ENCODE measurements at regions not wholly inside any gene's neighbourhood (a gene's known extent, or its start where the extent isn't known, plus 50 kb on each side); places are given as distances from the start of the nearest gene placed in this dataset.

DNA sequence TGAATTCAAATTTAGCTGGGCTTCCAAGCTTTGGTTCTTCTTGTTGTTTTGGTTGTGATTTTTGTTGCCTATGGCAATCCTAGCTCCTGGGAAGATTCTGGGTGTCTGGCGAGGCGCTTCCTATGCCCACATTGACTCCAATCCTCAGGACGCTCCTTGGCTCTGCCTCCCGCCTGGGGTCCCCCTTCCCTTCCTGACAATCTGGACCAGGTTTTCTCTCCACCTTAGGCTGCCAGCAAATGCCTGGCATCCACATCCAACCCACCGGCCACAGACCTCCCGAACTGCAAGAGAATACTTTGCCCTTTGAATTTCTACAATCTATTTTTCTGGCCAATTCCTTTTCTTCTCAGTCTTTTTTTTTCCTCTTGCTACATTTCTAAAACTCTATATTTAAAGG is 186.9 kb upstream of the UBL3 start:
- Histone ChIP-seq H3K9me2 (replicated peaks; ENCODE audit: insufficient read depth, low read length) (no peaks in the 10 kb centered on the region), H3K4me2 (ENCODE audit: low read depth, low read length, poor library complexity, severe bottlenecking) (no peak overlapping the region), H3K4me3 (ENCODE audit: low read length) (no peak overlapping the region), H4K20me1 (ENCODE audit: insufficient read depth, low read depth, low read length) (no peaks in the 10 kb centered on the region), H2AFZ (ENCODE audit: low read length) (no peak overlapping the region), H3K9me3 (ENCODE audit: low read length) (no peaks in the 10 kb centered on the region), H3K79me2 (ENCODE audit: low read length) (no peaks in the 10 kb centered on the region), H3K27ac (ENCODE audit: low read length) (no peak overlapping the region), H3K27me3 (ENCODE audit: low read length) (no peaks in the 10 kb centered on the region), H3K36me3 (ENCODE audit: insufficient read depth, low read length) (no peaks in the 10 kb centered on the region), H3K4me1 (ENCODE audit: low read length) (no peaks in the 10 kb centered on the region), H3K9ac (ENCODE audit: low read length) (no peak overlapping the region)
- no peak for DNase-seq

DNA sequence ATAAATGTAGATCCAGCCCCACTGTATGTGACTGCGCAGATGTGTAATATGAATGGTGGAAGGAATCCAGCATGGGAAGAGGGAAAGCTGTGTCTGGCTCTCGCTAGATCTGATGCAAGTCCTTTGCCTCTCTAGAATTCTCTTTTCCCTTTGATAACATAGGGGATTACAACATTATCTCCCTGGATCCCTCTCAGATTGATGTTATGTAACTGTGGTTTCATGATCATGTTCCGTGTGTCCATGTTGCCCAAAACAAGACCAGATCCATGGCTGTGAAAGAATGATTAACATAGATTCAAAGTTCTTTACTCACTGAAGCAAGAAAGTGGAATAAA is 184.0 kb upstream of the UBL3 start:
- DNase-seq, result no peak
- Histone ChIP-seq H3K36me3 (ENCODE audit: insufficient read depth, low read length) (no peaks in the 10 kb centered on the region), H3K79me2 (ENCODE audit: low read length) (no peaks in the 10 kb centered on the region), H3K27me3 (ENCODE audit: low read length) (no peaks in the 10 kb centered on the region), H3K4me3 (ENCODE audit: low read length) (no peak overlapping the region), H2AFZ (ENCODE audit: low read length) (no peak overlapping the region), H3K9me3 (ENCODE audit: low read length) (no peaks in the 10 kb centered on the region), H3K4me2 (ENCODE audit: low read depth, low read length, poor library complexity, severe bottlenecking) (no peak overlapping the region), H3K27ac (ENCODE audit: low read length) (no peak overlapping the region), H3K9me2 (replicated peaks; ENCODE audit: insufficient read depth, low read length) (no peaks in the 10 kb centered on the region), H3K4me1 (ENCODE audit: low read length) (no peaks in the 10 kb centered on the region), H3K9ac (ENCODE audit: low read length) (no peak overlapping the region), H4K20me1 (ENCODE audit: insufficient read depth, low read depth, low read length) (no peaks in the 10 kb centered on the region)

DNA sequence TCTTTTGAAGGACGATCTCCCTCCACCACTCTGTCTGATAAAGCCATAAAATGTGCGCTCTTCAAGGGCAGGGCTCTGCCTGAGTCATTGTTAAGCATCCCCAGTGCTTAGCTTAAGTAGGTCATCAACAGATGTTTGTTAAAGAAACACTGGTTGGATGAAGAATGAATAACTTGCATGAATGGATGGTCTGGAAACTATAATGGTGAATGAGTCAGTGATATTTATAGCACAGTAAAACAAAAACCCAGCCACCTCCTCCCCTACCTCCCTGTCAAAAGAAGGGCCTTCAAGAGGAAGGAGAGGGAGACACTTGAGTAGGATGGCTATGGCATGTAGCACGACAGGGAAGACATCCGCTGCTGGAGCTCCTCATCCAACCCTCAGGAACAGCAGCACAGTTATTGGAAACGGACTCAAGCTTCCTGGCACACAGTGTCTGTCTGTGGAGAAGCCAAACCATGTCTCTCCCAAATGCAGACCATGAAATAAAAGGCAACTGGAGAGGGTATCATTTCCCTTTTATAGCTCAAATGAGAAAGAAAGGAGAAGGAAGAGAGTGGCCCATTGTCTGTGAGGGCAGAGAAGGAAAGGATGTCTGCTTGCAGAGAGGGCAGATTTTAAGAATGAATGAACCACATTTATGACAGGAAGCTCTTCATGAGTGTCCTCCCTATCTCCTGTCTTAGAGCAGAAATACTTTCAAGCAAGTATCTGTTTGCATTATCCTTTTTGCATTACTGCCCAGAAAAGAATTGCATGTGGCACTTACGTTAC is 183.5 kb upstream of the UBL3 start:
- Histone ChIP-seq H3K9ac (ENCODE audit: low read length) (no peak overlapping the region), H3K4me3 (ENCODE audit: low read length) (no peak overlapping the region), H3K79me2 (ENCODE audit: low read length) (no peaks in the 10 kb centered on the region), H3K9me2 (replicated peaks; ENCODE audit: insufficient read depth, low read length) (no peaks in the 10 kb centered on the region), H3K27ac (ENCODE audit: low read length) (no peak overlapping the region), H4K20me1 (ENCODE audit: insufficient read depth, low read depth, low read length) (no peaks in the 10 kb centered on the region), H3K4me2 (ENCODE audit: low read depth, low read length, poor library complexity, severe bottlenecking) (no peak overlapping the region), H3K9me3 (ENCODE audit: low read length) (no peaks in the 10 kb centered on the region), H3K4me1 (ENCODE audit: low read length) (no peaks in the 10 kb centered on the region), H2AFZ (ENCODE audit: low read length) (no peak overlapping the region), H3K36me3 (ENCODE audit: insufficient read depth, low read length) (no peaks in the 10 kb centered on the region), H3K27me3 (ENCODE audit: low read length) (no peaks in the 10 kb centered on the region)
- no peak for DNase-seq

DNA sequence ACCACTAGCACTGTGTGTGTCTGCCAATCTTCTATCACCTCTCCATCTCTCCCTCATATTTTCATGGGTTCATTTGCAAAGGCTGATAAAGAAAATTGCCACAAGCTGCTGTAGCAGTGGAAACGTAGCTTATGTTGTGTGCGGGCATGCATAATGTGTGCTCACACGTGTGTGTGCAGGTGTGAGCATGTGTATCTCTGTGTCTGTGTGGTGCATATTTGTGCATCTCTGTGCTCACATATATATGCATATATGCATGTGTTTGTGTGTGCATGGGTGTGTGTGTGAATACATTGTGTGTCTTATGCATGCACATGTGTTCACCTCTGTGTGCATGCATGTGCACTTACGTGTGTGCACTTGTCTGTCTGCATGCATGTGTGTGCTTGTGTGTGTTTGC is 181.8 kb upstream of the UBL3 start:
- no peak for DNase-seq
- Histone ChIP-seq H3K36me3 (ENCODE audit: insufficient read depth, low read length) (no peaks in the 10 kb centered on the region), H3K9me2 (replicated peaks; ENCODE audit: insufficient read depth, low read length) (no peaks in the 10 kb centered on the region), H3K9ac (ENCODE audit: low read length) (no peak overlapping the region), H3K9me3 (ENCODE audit: low read length) (no peaks in the 10 kb centered on the region), H2AFZ (ENCODE audit: low read length) (no peak overlapping the region), H4K20me1 (ENCODE audit: insufficient read depth, low read depth, low read length) (no peaks in the 10 kb centered on the region), H3K27ac (ENCODE audit: low read length) (no peak overlapping the region), H3K79me2 (ENCODE audit: low read length) (no peaks in the 10 kb centered on the region), H3K4me3 (ENCODE audit: low read length) (no peak overlapping the region), H3K4me2 (ENCODE audit: low read depth, low read length, poor library complexity, severe bottlenecking) (no peak overlapping the region), H3K27me3 (ENCODE audit: low read length) (no peaks in the 10 kb centered on the region), H3K4me1 (ENCODE audit: low read length) (no peaks in the 10 kb centered on the region)

DNA sequence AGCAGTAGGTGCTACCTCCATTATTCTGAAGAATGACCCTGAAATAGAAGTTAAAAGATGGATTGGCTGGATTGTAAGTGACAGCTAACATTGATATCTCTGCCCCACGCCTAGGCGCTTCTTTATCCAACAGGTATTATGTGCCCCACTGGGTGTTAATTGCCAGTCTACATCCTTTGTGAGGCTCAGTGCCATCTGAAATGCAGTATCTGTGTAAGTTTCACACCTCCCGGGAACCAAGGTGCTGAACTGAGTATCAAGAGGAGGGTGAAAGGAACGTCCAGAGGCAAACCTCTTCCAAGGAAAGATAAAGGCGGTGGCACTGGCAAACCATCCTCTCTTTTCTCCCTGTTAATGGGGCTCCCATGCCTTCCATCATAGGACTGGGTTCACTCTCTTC is 181.1 kb upstream of the UBL3 start:
- H3K4me2 ChIP-seq (ENCODE audit: low read depth, low read length, poor library complexity, severe bottlenecking), result no peak overlapping the region
- no peak for DNase-seq
- H3K9me2 ChIP-seq (replicated peaks; ENCODE audit: insufficient read depth, low read length), result no peaks in the 10 kb centered on the region
- H3K27ac ChIP-seq (ENCODE audit: low read length), result no peak overlapping the region
- no peaks in the 10 kb centered on the region for H3K79me2 ChIP-seq (ENCODE audit: low read length)
- H3K4me1 ChIP-seq (ENCODE audit: low read length), result no peaks in the 10 kb centered on the region
- no peak overlapping the region for H3K4me3 ChIP-seq (ENCODE audit: low read length)
- no peak overlapping the region for H3K9ac ChIP-seq (ENCODE audit: low read length)
- no peaks in the 10 kb centered on the region for H3K36me3 ChIP-seq (ENCODE audit: insufficient read depth, low read length)
- no peaks in the 10 kb centered on the region for H3K9me3 ChIP-seq (ENCODE audit: low read length)
- H3K27me3 ChIP-seq (ENCODE audit: low read length), result no peaks in the 10 kb centered on the region
- no peak overlapping the region for H2AFZ ChIP-seq (ENCODE audit: low read length)
- no peaks in the 10 kb centered on the region for H4K20me1 ChIP-seq (ENCODE audit: insufficient read depth, low read depth, low read length)

DNA sequence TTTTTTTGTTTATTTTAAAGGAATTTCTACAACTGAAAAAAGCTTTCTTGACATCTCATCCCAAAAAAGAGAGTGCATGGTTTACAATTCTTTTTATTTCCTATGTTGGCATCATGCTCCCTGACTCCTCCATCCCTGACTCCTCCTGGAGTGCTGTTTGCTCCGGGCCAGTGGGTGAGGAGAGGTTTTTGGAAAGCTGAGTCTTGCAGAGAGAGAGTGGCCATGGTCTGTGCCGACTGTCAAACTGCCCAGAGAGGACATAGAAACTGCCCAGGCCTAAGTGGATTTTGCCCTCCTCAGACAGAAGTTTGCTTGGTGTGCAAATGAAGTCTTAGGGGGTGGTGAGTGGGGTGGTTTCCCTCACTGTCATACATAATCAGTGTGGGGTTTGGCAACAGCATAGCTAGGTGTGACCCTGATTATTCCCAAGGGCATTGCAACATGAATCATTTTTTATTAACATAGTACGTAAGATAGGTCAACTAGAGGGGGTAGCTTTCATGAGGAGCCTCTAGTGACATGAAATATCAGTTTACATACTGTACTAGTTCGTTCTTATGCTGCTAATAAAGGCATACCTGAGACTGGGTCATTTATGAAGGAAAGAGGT is 179.8 kb upstream of the UBL3 start:
- Histone ChIP-seq H3K36me3 (ENCODE audit: insufficient read depth, low read length) (no peaks in the 10 kb centered on the region), H3K4me2 (ENCODE audit: low read depth, low read length, poor library complexity, severe bottlenecking) (no peak overlapping the region)

DNA sequence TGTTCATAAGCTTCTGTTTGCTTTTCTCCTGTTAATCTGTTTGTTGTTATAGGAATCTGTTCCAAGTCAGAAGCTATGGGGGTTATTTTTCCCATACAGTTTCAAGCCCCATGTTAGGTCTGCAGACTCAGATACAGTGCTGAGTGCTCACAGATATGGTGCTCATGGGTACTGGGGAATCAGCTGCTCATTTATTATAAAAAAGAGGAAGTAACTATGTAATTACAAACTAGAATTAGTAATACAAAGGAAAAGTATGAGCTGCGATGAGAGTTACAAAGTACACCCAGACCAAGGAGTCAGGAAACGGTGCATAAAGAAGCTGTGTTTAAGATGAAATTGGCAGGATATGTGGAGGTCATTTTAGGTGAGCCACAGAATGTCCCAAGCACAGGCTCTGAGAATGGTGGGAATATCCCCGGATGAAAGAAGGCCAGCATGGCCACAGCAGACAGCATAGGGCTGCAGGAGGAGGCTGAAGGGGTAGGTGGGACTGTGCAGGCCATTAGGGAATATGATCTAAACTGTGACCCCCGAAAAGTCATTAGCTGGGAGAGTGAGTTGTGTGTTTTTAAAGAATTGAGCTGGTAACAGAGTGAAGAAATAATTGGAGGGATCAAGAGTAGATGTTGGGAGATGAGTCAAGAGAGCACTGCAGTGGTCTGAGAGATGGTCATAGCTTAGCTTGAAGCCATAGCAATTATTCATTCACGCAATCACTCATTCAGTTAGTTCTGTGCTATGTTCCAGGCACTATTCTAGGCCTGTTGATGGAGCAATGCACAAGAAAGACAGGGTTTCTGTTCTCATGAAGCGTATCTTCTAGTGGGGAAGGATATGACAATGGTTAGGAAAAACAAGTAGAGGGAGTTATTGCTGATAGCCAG is 177.4 kb upstream of the UBL3 start:
- H3K4me1 ChIP-seq (ENCODE audit: low read length), result no peaks in the 10 kb centered on the region
- no peaks in the 10 kb centered on the region for H3K9me3 ChIP-seq (ENCODE audit: low read length)
- no peak overlapping the region for H2AFZ ChIP-seq (ENCODE audit: low read length)
- H4K20me1 ChIP-seq (ENCODE audit: insufficient read depth, low read depth, low read length), result no peaks in the 10 kb centered on the region
- no peaks in the 10 kb centered on the region for H3K27me3 ChIP-seq (ENCODE audit: low read length)
- H3K9me2 ChIP-seq (replicated peaks; ENCODE audit: insufficient read depth, low read length), result no peaks in the 10 kb centered on the region
- no peak overlapping the region for H3K4me3 ChIP-seq (ENCODE audit: low read length)
- H3K4me2 ChIP-seq (ENCODE audit: low read depth, low read length, poor library complexity, severe bottlenecking), result no peak overlapping the region
- no peaks in the 10 kb centered on the region for H3K36me3 ChIP-seq (ENCODE audit: insufficient read depth, low read length)
- H3K9ac ChIP-seq (ENCODE audit: low read length), result no peak overlapping the region
- H3K27ac ChIP-seq (ENCODE audit: low read length), result no peak overlapping the region
- DNase-seq, result peak; percentile 45
- no peaks in the 10 kb centered on the region for H3K79me2 ChIP-seq (ENCODE audit: low read length)

More for the DNA sequence above, 179.8 kb upstream of the UBL3 start:
- H3K9ac ChIP-seq (ENCODE audit: low read length), result no peak overlapping the region
- no peaks in the 10 kb centered on the region for H3K9me3 ChIP-seq (ENCODE audit: low read length)
- H3K9me2 ChIP-seq (replicated peaks; ENCODE audit: insufficient read depth, low read length), result no peaks in the 10 kb centered on the region
- no peak overlapping the region for H3K4me3 ChIP-seq (ENCODE audit: low read length)
- no peaks in the 10 kb centered on the region for H4K20me1 ChIP-seq (ENCODE audit: insufficient read depth, low read depth, low read length)
- no peak for DNase-seq
- no peak overlapping the region for H3K27ac ChIP-seq (ENCODE audit: low read length)
- no peaks in the 10 kb centered on the region for H3K4me1 ChIP-seq (ENCODE audit: low read length)
- no peaks in the 10 kb centered on the region for H3K27me3 ChIP-seq (ENCODE audit: low read length)
- H2AFZ ChIP-seq (ENCODE audit: low read length), result no peak overlapping the region
- H3K79me2 ChIP-seq (ENCODE audit: low read length), result no peaks in the 10 kb centered on the region

DNA sequence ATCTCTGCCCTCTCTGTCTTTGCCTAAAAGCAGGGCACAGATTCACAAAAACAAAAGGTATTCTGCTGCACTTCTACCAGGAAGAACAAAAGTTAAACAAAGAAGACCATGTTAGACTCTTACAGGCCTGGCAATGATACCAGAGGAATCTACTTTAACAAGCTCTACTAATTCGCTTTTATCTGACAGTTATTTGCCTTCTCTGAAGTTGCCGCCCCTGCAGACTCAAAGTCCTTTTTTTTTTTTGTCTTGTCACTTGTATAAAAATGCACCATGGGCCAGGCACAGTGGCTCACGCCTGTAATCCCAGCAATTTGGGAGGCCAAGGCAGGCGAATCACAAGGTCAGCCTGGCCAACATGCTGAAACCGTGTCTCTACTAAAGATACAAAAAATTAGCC is 176.5 kb upstream of the UBL3 start:
- Histone ChIP-seq H3K79me2 (ENCODE audit: low read length) (no peaks in the 10 kb centered on the region), H3K9me3 (ENCODE audit: low read length) (no peaks in the 10 kb centered on the region), H3K9me2 (replicated peaks; ENCODE audit: insufficient read depth, low read length) (no peaks in the 10 kb centered on the region), H3K4me3 (ENCODE audit: low read length) (no peak overlapping the region), H3K36me3 (ENCODE audit: insufficient read depth, low read length) (no peaks in the 10 kb centered on the region), H3K4me1 (ENCODE audit: low read length) (no peaks in the 10 kb centered on the region), H3K27ac (ENCODE audit: low read length) (no peak overlapping the region), H3K4me2 (ENCODE audit: low read depth, low read length, poor library complexity, severe bottlenecking) (no peak overlapping the region), H2AFZ (ENCODE audit: low read length) (no peak overlapping the region), H3K27me3 (ENCODE audit: low read length) (no peaks in the 10 kb centered on the region), H4K20me1 (ENCODE audit: insufficient read depth, low read depth, low read length) (no peaks in the 10 kb centered on the region), H3K9ac (ENCODE audit: low read length) (no peak overlapping the region)
- DNase-seq, result no peak

All from Karpas-422 (cell line).